Skeletal muscle satellite cell (primary cell): ENCODE measurements at regions not wholly inside any gene's neighbourhood (a gene's known extent, or its start where the extent isn't known, plus 50 kb on each side); places are given as distances from the start of the nearest gene placed in this dataset.
"Not testable (repeated sequence)": the region's sequence is repeated elsewhere in the genome, so short reads cannot be mapped to it uniquely, and the experiment has no call there.

Experiments
- H3K27me3 ChIP-seq: 2 replicates; pipeline ENCODE4 v1.7.0; 2013; ENCODE audit warnings: low read length; ENCODE audit not compliant: control insufficient read depth, insufficient read depth
- H3K36me3 ChIP-seq: 2 replicates; pipeline ENCODE4 v1.7.0; 2013; ENCODE audit warnings: mild to moderate bottlenecking, control low read depth, low read length; ENCODE audit not compliant: insufficient read depth
- H3K4me1 ChIP-seq: 2 replicates; pipeline ENCODE4 v1.7.0; 2013; ENCODE audit warnings: low read length; ENCODE audit not compliant: control insufficient read depth, insufficient read depth
- H3K4me2 ChIP-seq: 2 replicates; pipeline ENCODE4 v1.7.0; 2013; ENCODE audit warnings: mild to moderate bottlenecking, low read length
- H3K4me3 ChIP-seq: 2 replicates; pipeline ENCODE4 v1.7.0; 2013; ENCODE audit warnings: low read length
- H3K9ac ChIP-seq: 2 replicates; pipeline ENCODE4 v1.7.0; 2013; ENCODE audit warnings: mild to moderate bottlenecking, low read depth, low read length, moderate library complexity
- H3K9me3 ChIP-seq: replicated peaks from 2 replicates; pipeline ENCODE4 v1.7.0; 2013; ENCODE audit warnings: mild to moderate bottlenecking, control low read depth, low read length

DNA sequence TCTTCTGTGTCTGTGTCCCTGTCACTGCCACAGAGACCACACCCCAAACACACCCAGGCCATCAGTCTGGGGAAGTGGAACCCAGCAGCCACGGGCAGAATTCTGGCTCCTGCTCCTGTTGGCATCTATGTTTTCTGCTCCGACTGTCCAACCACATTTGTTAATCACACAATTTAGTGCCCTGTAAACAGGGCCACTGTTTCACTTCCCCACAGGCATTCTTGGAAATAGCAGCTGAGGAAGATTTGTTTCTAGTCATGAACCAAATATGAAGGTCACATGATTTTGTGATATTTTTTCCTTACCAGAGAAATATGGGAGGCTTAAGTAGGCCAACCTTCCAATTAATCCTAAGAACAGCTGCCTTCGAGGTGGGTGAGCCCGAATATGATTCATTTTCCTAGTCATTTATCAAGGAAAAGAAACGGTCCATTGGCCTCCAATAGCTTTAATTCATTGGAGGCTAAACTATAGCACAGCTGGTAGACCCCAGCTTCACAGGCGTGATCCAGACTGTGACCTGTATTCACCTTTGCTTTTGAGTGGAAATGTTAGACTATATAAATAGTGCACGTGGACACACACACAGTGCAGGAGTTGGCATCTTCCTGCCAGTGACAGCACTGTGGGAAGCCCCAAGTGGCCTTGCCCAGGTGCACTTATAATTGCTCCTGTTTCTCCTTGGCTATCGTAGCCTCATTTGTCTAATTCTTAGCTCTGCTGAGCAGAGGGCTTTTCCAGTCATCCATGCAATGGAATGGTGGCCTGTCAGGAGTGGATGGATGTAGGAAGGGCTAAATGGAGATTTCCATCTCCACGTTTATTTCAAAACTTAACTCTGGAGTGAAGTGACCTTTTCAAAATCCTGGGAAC, 267.9 kb downstream of the LPIN1 start:
- H3K4me1 ChIP-seq, result peaks cover 17% of the 10 kb centered on the region
- peak overlapping the region; percentile 33 for H3K9ac ChIP-seq
- peak overlapping the region; percentile 21 for H3K4me3 ChIP-seq

DNA sequence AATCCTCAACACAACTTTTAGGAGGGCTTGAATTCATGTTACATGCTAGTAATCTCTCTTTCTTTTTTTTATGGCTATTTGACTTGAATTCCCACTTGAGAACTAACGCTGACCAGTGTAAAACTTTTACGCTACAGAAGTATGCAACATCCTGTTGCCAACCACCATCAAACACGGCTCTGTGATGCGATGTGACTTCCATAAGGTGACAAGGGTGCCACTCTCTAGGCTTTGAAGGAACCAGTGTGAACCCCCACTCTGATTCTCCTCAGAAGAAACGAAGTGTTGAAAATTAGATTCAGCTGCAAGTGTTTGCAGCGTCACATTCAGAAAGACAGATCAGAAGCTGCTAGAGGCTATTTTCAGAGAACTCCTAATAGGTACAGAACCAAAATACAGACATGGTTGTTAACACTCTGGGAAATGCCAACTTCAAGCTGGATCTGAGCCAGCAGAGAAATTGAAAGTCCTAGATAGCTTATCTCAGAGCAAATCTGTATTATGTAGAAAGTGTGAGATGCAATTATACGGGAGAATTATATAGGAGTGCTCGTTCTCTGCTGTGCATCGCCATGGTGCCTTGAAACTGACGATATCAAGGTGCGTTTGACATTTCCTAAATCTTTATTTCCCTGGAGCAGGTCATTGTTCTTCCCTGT, 271.2 kb downstream of the LPIN1 start:
- Histone ChIP-seq H3K9me3 (peaks cover 3% of the 10 kb centered on the region), H3K27me3 (no peaks in the 10 kb centered on the region), H3K4me2 (no peak overlapping the region), H3K4me3 (no peak overlapping the region), H3K36me3 (no peaks in the 10 kb centered on the region), H3K9ac (no peak overlapping the region), H3K4me1 (peaks cover 13% of the 10 kb centered on the region)

More for the DNA sequence above, 267.9 kb downstream of the LPIN1 start:
- H3K9me3 ChIP-seq, result no peaks in the 10 kb centered on the region
- H3K36me3 ChIP-seq, result no peaks in the 10 kb centered on the region
- H3K27me3 ChIP-seq, result no peaks in the 10 kb centered on the region
- peak overlapping the region; percentile 42 for H3K4me2 ChIP-seq

DNA sequence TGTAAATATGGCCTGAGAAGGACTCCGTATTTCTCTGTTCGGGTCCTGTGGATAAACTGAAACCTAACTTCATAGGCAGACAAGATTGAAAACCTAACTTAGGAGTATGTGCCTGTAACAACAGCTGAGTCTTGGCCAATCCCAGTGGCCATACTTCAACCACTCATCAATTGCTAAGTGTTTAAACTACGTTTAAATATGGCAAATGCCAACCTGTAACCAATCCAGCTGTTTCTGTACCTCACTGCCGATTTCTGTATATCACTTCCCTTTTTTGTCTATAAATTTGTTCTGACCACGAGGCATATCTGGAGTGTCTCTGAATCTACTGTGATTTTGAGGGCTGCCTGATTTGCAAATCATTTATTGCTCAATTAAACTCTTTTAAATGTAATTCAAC, 272.3 kb downstream of the LPIN1 start:
- not testable (repeated sequence) for H3K27me3 ChIP-seq, H3K9me3 ChIP-seq, H3K4me3 ChIP-seq, H3K4me2 ChIP-seq, H3K9ac ChIP-seq, H3K36me3 ChIP-seq
- H3K4me1 ChIP-seq, result peaks cover 10% of the 10 kb centered on the region

DNA sequence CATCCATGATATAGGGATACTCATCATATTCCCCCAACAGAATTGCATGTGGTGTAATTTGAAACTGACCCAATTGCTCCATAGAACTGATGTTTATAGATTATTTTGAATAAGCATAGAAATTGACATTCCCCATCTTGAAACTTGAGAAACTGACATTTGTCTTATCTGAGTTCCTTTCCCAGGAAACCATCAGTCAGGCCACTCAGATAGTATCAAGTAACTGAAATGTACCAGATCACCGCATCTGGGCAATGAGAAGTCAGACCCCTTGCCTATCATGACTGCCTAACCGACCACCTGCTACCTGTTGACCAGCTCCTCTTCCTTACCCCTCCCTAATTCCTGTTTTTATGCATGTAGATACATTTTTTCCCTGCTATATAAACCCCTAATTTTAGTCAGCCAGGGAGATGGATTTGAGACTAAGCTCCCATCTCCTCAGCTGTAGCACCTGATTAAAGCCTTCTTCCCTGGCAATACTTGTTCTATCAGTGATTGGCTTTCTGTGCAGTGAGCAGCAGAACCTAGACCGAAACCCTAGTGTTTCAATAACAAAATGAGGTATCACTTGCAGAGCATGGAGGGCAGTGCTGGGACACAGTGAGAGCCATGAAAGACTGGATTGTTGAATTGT, 274.5 kb downstream of the LPIN1 start:
- no peaks in the 10 kb centered on the region for H3K36me3 ChIP-seq
- H3K4me1 ChIP-seq, result peaks cover 5% of the 10 kb centered on the region
- peaks cover 3% of the 10 kb centered on the region for H3K9me3 ChIP-seq
- H3K27me3 ChIP-seq, result no peaks in the 10 kb centered on the region
- no peak overlapping the region for H3K4me3 ChIP-seq
- H3K4me2 ChIP-seq, result no peak overlapping the region
- H3K9ac ChIP-seq, result no peak overlapping the region

DNA sequence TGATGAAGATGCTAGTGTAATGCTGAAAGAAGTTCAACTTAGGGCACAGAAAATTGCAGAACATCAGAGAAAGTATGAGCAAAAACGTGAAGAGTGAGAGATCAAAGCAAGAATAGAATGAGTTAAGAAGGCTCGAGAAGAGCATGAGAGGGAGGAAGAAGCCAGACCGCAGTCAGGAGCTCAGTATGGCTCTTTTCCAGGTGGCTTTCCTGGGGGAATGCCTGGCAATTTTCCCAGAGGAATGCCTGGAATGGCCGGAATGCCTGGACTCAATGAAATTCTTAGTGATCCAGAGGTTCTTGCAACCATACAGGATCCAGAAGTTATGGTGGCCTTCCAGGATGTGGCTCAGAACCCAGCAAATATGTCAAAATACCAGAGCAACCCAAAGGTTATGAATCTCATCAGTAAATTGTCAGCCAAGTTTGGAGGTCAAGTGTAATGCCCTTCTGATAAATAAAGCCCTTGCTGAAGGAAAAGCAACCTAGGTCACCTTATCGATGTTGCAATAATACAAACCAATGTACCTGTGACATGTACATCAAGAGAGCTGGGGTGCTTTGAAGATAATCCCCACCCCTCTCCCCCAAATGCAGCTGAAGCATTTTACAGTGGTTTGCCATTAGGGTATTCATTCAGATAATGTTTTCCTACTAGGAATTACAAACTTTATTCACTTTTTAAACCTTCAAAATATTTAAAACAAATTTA, 277.9 kb downstream of the LPIN1 start:
- H3K27me3 ChIP-seq, H3K4me2 ChIP-seq, H3K9ac ChIP-seq, H3K4me3 ChIP-seq, H3K4me1 ChIP-seq, H3K9me3 ChIP-seq, H3K36me3 ChIP-seq: not testable (repeated sequence)

DNA sequence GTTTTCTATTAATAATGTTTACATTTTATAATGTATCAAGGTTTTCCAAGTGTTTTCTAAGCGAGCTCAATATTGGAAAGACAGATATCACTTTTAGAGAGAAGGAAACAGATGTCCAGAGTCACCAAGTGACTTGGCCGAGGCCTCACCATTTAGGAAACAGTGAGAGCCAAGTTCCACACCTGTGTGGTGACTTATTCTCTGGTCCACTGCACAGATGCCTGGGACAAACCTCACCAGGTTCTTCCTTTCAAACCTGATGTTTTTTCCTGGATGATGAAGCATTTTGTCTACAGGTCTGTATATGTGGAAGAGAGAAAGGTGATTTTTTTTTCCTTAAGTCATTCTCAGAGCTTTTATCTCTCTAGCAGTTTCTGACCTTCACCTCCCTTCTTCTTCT, 280.7 kb downstream of the LPIN1 start:
- Histone ChIP-seq H3K9me3 (no peaks in the 10 kb centered on the region), H3K36me3 (no peaks in the 10 kb centered on the region), H3K27me3 (no peaks in the 10 kb centered on the region), H3K4me1 (peaks cover 5% of the 10 kb centered on the region), H3K9ac (no peak overlapping the region), H3K4me3 (no peak overlapping the region), H3K4me2 (no peak overlapping the region)

DNA sequence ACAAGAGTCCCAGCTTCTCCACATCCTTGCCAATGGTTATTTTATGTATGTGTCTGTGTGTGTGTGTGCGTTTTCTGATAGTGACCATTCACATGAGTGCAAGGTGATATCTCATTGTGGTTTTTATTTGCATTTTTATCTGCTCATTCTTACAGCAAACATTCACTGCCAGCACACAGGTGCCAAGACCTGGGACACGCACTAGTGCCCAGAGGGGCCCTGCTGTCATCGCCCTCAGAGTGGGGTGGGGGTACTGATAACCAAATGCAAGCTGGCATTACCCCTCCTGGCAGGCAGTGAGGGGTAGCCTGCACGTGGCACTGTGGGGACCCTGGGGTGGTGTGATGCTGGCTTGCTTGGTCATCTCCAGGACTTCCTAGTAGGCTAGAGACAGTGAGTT, 285.4 kb downstream of the LPIN1 start:
- no peak overlapping the region for H3K4me3 ChIP-seq
- no peaks in the 10 kb centered on the region for H3K27me3 ChIP-seq
- H3K4me2 ChIP-seq, result no peak overlapping the region
- no peaks in the 10 kb centered on the region for H3K9me3 ChIP-seq
- H3K4me1 ChIP-seq, result peaks cover 13% of the 10 kb centered on the region
- no peak overlapping the region for H3K9ac ChIP-seq
- H3K36me3 ChIP-seq, result no peaks in the 10 kb centered on the region

DNA sequence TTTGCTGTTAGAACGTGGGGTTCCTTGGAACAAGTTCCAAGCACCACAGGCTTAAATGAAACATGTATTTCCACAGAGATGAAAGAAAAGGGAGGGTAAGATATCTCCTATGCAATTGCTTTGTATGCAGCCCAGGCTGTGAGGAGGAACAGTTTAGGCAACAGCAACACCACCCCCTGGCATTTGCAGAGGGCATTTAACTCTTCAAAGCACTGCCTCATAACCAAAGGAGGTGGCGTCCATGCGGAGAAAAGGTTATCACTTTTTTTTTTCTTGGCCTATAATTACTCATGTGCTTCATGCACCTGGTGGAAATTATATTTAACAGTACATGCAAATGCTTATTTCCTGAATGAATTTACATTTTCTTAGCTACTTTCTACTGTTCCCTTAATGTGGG, 286.0 kb downstream of the LPIN1 start:
- Histone ChIP-seq H3K9me3 (no peaks in the 10 kb centered on the region), H3K9ac (no peak overlapping the region), H3K4me1 (peaks cover 13% of the 10 kb centered on the region), H3K4me3 (no peak overlapping the region), H3K4me2 (no peak overlapping the region), H3K27me3 (no peaks in the 10 kb centered on the region), H3K36me3 (no peaks in the 10 kb centered on the region)

DNA sequence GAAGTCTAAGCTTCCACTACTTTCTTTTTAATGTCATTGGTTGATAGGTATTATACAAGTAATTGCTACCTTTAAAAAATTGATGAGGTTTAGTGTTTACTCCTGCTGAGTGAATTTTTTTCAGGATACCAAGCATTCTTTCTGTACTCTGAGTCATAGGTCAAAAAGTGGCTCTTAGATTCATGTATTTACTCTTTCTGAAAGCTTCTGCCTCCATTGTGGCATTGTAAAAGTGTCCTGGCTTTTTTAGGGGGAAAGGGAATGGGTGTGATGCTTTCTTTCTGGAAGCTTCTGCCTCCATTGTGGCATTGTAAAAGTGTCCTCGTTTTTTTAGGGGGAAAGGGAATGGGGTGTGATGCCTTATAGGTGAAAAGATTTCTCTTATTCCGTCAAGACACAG, 286.5 kb downstream of the LPIN1 start:
- H3K9ac ChIP-seq, result no peak overlapping the region
- no peak overlapping the region for H3K4me3 ChIP-seq
- peaks cover 13% of the 10 kb centered on the region for H3K4me1 ChIP-seq
- no peaks in the 10 kb centered on the region for H3K27me3 ChIP-seq
- no peaks in the 10 kb centered on the region for H3K36me3 ChIP-seq
- H3K9me3 ChIP-seq, result no peaks in the 10 kb centered on the region
- H3K4me2 ChIP-seq, result no peak overlapping the region

DNA sequence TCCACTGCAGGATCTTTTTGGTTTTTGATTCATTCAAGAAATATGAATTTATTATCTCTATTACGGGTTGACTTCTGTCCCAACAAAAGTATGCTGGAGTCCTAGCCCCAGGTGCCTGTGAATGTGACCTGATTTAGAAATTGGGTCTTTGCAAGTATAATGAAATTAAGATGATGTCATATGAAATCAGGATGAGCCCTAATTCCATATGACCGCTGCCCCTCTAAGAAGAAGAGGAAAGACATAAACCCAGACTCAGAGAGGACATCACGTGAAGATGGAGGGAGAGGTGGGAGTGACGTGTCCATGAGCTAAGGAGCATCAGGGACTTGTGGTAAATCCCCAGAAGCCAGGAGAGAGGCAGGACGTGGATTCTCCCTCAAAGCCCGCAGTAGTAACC, 287.1 kb downstream of the LPIN1 start:
- no peaks in the 10 kb centered on the region for H3K36me3 ChIP-seq
- peaks cover 13% of the 10 kb centered on the region for H3K4me1 ChIP-seq

DNA sequence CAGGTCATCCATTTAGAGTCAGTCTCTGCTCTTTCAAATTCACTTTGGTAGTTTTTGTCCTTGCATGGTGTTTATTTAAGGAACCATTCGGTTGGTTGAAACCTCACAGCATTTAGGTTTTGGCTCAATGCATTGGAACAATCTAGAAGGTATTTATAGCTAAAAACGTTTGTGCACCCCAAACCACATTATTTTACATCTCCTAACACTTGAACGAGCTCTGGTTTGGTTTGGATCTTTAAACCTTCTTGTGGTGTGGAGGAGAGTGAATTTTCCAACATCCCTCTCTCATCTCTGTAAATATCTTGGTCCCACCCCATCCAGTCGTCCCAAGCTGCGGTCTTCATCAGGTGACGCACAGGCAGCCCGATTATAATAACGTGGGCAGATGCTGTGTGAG, 287.9 kb downstream of the LPIN1 start:
- Histone ChIP-seq H3K36me3 (no peaks in the 10 kb centered on the region), H3K9me3 (peaks cover 2% of the 10 kb centered on the region), H3K4me3 (no peak overlapping the region), H3K9ac (no peak overlapping the region), H3K4me1 (peaks cover 13% of the 10 kb centered on the region), H3K4me2 (no peak overlapping the region), H3K27me3 (no peaks in the 10 kb centered on the region)

More for the DNA sequence above, 287.1 kb downstream of the LPIN1 start:
- Histone ChIP-seq H3K27me3 (no peaks in the 10 kb centered on the region), H3K9ac (no peak overlapping the region), H3K9me3 (no peaks in the 10 kb centered on the region), H3K4me3 (no peak overlapping the region), H3K4me2 (no peak overlapping the region)
